H9 (cell line): ENCODE measurements at regions not wholly inside any gene's neighbourhood (a gene's known extent, or its start where the extent isn't known, plus 50 kb on each side); places are given as distances from the start of the nearest gene placed in this dataset.

Experiments
- DNase-seq: peaks from one replicate; pipeline ENCODE4 v3.0.0-alpha.2; 2017
- H2AFZ ChIP-seq: one replicate; pipeline ENCODE4 v1.6.1; 2013; ENCODE audit warnings: mild to moderate bottlenecking, low read length, control low read depth, moderate library complexity
- H2AK5ac ChIP-seq: 2 replicates; pipeline ENCODE4 v1.6.1; 2013; ENCODE audit warnings: low read length, control low read depth, mixed read lengths; ENCODE audit not compliant: insufficient read length
- H2BK120ac ChIP-seq: one replicate; pipeline ENCODE4 v1.6.1; 2013; ENCODE audit warnings: low read depth, mild to moderate bottlenecking, low read length, control low read depth, inconsistent platforms; ENCODE audit not compliant: poor library complexity, severe bottlenecking
- H2BK12ac ChIP-seq: 2 replicates; pipeline ENCODE4 v1.6.1; 2013; ENCODE audit warnings: low read length, control low read depth, mixed read lengths, low read depth; ENCODE audit not compliant: insufficient read length
- H2BK15ac ChIP-seq: 2 replicates; pipeline ENCODE4 v1.6.1; 2013; ENCODE audit warnings: low read depth, low read length, control low read depth
- H2BK20ac ChIP-seq: one replicate; pipeline ENCODE4 v1.6.1; 2013; ENCODE audit warnings: low read depth, mild to moderate bottlenecking, low read length, control low read depth, inconsistent platforms; ENCODE audit not compliant: poor library complexity, severe bottlenecking
- H2BK5ac ChIP-seq: 2 replicates; pipeline ENCODE4 v1.6.1; 2013; ENCODE audit warnings: low read length, control low read depth, mixed read lengths; ENCODE audit not compliant: insufficient read length
- H3K14ac ChIP-seq: 2 replicates; pipeline ENCODE4 v1.6.1; 2013; ENCODE audit warnings: low read length, control low read depth; ENCODE audit not compliant: insufficient read depth
- H3K18ac ChIP-seq: 2 replicates; pipeline ENCODE4 v1.6.1; 2013; ENCODE audit warnings: low read depth, mild to moderate bottlenecking, mixed read lengths, low read length, control low read depth; ENCODE audit not compliant: insufficient read length
- H3K23ac ChIP-seq: 2 replicates; pipeline ENCODE4 v1.6.1; 2013; ENCODE audit warnings: low read length, control low read depth, mixed read lengths, low read depth; ENCODE audit not compliant: insufficient read length
- H3K23me2 ChIP-seq: 2 replicates; pipeline ENCODE4 v1.6.1; 2013; ENCODE audit warnings: low read depth, mild to moderate bottlenecking, mixed read lengths, low read length, control low read depth; ENCODE audit not compliant: insufficient read length, poor library complexity, severe bottlenecking
- H3K27ac ChIP-seq: 2 replicates; pipeline ENCODE4 v1.5.1; 2013; ENCODE audit warnings: low read length, control low read depth, mixed read lengths, low read depth; ENCODE audit not compliant: insufficient read length
- H3K27me3 ChIP-seq: 2 replicates; pipeline ENCODE4 v1.6.1; 2013; ENCODE audit warnings: low read length, control low read depth, inconsistent platforms; ENCODE audit not compliant: insufficient read depth
- H3K4ac ChIP-seq: 2 replicates; pipeline ENCODE4 v1.6.1; 2013; ENCODE audit warnings: low read depth, mild to moderate bottlenecking, control low read depth, inconsistent platforms, low read length, moderate library complexity
- H3K4me1 ChIP-seq: 2 replicates; pipeline ENCODE4 v1.6.1; 2013; ENCODE audit warnings: low read length, control low read depth, inconsistent platforms; ENCODE audit not compliant: insufficient read depth
- H3K4me2 ChIP-seq: 2 replicates; pipeline ENCODE4 v1.6.1; 2013; ENCODE audit warnings: low read length, control low read depth, mixed read lengths; ENCODE audit not compliant: insufficient read length, insufficient read depth
- H3K56ac ChIP-seq: 2 replicates; pipeline ENCODE4 v1.6.1; 2013; ENCODE audit warnings: low read depth, mild to moderate bottlenecking, mixed read lengths, low read length, control low read depth; ENCODE audit not compliant: insufficient read length
- H3K79me1 ChIP-seq: 2 replicates; pipeline ENCODE4 v1.6.1; 2013; ENCODE audit warnings: low read depth, mild to moderate bottlenecking, moderate library complexity, low read length, control low read depth, inconsistent platforms; ENCODE audit not compliant: insufficient read depth, poor library complexity, severe bottlenecking
- H3K79me2 ChIP-seq: 2 replicates; pipeline ENCODE4 v1.6.1; 2013; ENCODE audit warnings: low read length, control low read depth, inconsistent platforms; ENCODE audit not compliant: insufficient read depth
- H3K9ac ChIP-seq: 2 replicates; pipeline ENCODE4 v1.6.1; 2013; ENCODE audit warnings: low read length, control low read depth, mixed read lengths; ENCODE audit not compliant: insufficient read length; ENCODE audit errors: extremely low read depth
- H3K9me3 ChIP-seq: one replicate; pipeline ENCODE4 v1.6.1; 2013; ENCODE audit warnings: low read depth, low read length, inconsistent platforms; ENCODE audit not compliant: control insufficient read depth
- H3T11ph ChIP-seq: one replicate; pipeline ENCODE4 v1.6.1; 2013; ENCODE audit warnings: mild to moderate bottlenecking, low read length, control low read depth, inconsistent platforms
- H4K20me1 ChIP-seq: one replicate; pipeline ENCODE4 v1.6.1; 2013; ENCODE audit not compliant: control insufficient read depth, insufficient read length, insufficient read depth
- H4K5ac ChIP-seq: 2 replicates; pipeline ENCODE4 v1.6.1; 2013; ENCODE audit warnings: low read depth, mild to moderate bottlenecking, mixed read lengths, low read length, control low read depth; ENCODE audit not compliant: insufficient read length
- H4K8ac ChIP-seq: replicated peaks from 2 replicates; pipeline ENCODE4 v1.6.1; 2013; ENCODE audit warnings: low read length, control low read depth, mixed read lengths, low read depth; ENCODE audit not compliant: insufficient read length
- H4K91ac ChIP-seq: 2 replicates; pipeline ENCODE4 v1.6.1; 2013; ENCODE audit warnings: low read depth, mild to moderate bottlenecking, moderate library complexity, mixed read lengths, low read length, control low read depth; ENCODE audit not compliant: insufficient read length
- H3K27ac Mint-ChIP-seq, 3 experiments: 2 replicates in 2 of 3; 3 replicates in 1 of 3; pipeline ENCODE4 v1.8.0; 2020 to 2021; ENCODE audit warnings: mixed read lengths in 3 of 3, mild to moderate bottlenecking in 1 of 3, moderate library complexity in 1 of 3
- H3K27me3 Mint-ChIP-seq: 2 replicates; pipeline ENCODE4 v1.8.0; 2021; ENCODE audit warnings: low read depth, mild to moderate bottlenecking, moderate library complexity, mixed read lengths
- H3K36me3 Mint-ChIP-seq, 3 experiments: 2 replicates in 2 of 3; 3 replicates in 1 of 3; pipeline ENCODE4 v1.8.0; 2020 to 2021; ENCODE audit warnings: low read depth in 3 of 3, mixed read lengths in 3 of 3; ENCODE audit not compliant: insufficient read depth in 1 of 3
- H3K4me1 Mint-ChIP-seq, 2 experiments: 2 replicates each; pipeline ENCODE4 v1.8.0; 2020; ENCODE audit warnings: mixed read lengths in 2 of 2
- H3K4me3 Mint-ChIP-seq, 2 experiments: 2 replicates in 1 of 2; 3 replicates in 1 of 2; pipeline ENCODE4 v1.8.0; 2020 to 2021; ENCODE audit warnings: mild to moderate bottlenecking in 2 of 2, mixed read lengths in 2 of 2, moderate library complexity in 1 of 2
- H3K9me3 Mint-ChIP-seq, 2 experiments: 2 replicates in 1 of 2; 3 replicates in 1 of 2; pipeline ENCODE4 v1.8.0; 2020; ENCODE audit warnings: mild to moderate bottlenecking in 2 of 2, mixed read lengths in 2 of 2, moderate library complexity in 1 of 2
- WGBS: extraction: QIAGEN DNeasy Blood & Tissue Kit; methylation state at CpG from one replicate; pipeline ENCODE4 v1.1.7; 2013; ENCODE audit warnings: missing lambda C conversion rate, low lambda C conversion rate, mixed read lengths; ENCODE audit not compliant: insufficient read length; ENCODE audit errors: extremely low coverage; 5-methylcytosine and 5-hydroxymethylcytosine counted together
- TF ChIP-seq, protein P1 (sequence below): fragments of 200-600 bp; sonication (generic); conservative IDR thresholded peaks from 3 replicates; pipeline ENCODE4 v1.8.0; 2021; ENCODE audit warnings: antibody characterized with exemption, mild to moderate bottlenecking

DNA sequence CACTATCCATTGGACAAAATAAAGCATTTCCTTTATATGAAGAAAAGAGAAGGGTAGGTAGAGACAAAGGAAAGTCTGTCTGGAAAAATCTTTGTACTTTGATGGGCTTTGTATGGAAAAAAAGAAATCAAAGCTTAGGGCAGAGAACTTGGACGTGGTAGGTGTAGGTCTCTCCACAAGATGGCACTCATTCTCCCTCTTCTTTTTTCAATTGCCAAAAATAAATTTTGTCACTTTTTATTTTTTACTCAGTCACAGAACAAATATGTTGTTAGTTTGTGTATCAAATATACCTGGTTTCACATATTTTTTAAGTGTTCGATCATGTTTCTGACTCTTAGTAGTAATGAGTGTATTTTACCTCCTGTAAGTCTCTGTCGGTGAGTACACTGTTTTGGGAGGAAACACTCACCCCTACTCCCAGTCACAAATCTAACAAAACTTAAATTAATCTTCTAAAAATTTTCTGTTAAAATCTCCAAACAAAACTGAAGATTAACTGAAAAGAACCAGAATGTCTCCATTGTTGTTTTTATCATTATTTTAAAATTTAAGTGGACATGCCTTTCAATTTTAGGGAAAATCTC is 415.8 kb upstream of the GOLIM4 start:
- Mint-ChIP-seq H3K27ac (peak overlapping the region in 2 of 3 experiments; percentile 28 to 31; a peak in 2 of 7 replicates), H3K4me1 (peaks cover 37 to 42% of the 10 kb centered on the region in 2 experiments), H3K4me3 (no peak overlapping the region), H3K27me3 (no peaks in the 10 kb centered on the region), H3K36me3 (no peaks in the 10 kb centered on the region), H3K9me3 (no peaks in the 10 kb centered on the region)
- Histone ChIP-seq H2BK120ac (no peak overlapping the region), H3K27ac (no peak overlapping the region), H3K23ac (no peak overlapping the region), H3K79me2 (no peaks in the 10 kb centered on the region), H4K8ac (no peak overlapping the region), H3T11ph (no peak overlapping the region), H2AK5ac (no peak overlapping the region), H3K9me3 (no peaks in the 10 kb centered on the region), H2BK20ac (no peak overlapping the region), H2BK15ac (no peak overlapping the region), H4K91ac (no peak overlapping the region), H3K14ac (no peak overlapping the region), H3K56ac (no peak overlapping the region), H3K27me3 (no peaks in the 10 kb centered on the region), H3K4me1 (peaks cover 5% of the 10 kb centered on the region; the same call in 1 of the 2 replicates), H4K20me1 (no peaks in the 10 kb centered on the region), H3K23me2 (no peaks in the 10 kb centered on the region), H3K4ac (no peak overlapping the region), H3K79me1 (no peaks in the 10 kb centered on the region), H3K9ac (no peak overlapping the region), H2AFZ (no peak overlapping the region), H2BK12ac (no peak overlapping the region), H4K5ac (no peak overlapping the region), H2BK5ac (no peak overlapping the region), H3K18ac (no peak overlapping the region), H3K4me2 (no peak overlapping the region)
- TF ChIP-seq, protein P1, sequence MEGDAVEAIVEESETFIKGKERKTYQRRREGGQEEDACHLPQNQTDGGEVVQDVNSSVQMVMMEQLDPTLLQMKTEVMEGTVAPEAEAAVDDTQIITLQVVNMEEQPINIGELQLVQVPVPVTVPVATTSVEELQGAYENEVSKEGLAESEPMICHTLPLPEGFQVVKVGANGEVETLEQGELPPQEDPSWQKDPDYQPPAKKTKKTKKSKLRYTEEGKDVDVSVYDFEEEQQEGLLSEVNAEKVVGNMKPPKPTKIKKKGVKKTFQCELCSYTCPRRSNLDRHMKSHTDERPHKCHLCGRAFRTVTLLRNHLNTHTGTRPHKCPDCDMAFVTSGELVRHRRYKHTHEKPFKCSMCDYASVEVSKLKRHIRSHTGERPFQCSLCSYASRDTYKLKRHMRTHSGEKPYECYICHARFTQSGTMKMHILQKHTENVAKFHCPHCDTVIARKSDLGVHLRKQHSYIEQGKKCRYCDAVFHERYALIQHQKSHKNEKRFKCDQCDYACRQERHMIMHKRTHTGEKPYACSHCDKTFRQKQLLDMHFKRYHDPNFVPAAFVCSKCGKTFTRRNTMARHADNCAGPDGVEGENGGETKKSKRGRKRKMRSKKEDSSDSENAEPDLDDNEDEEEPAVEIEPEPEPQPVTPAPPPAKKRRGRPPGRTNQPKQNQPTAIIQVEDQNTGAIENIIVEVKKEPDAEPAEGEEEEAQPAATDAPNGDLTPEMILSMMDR = peak; percentile 87
- no peak for DNase-seq
- no CpG with 5 or more reads among the region's 3 CpGs for WGBS
